HG03457 (cell line): ENCODE measurements at regions not wholly inside any gene's neighbourhood (a gene's known extent, or its start where the extent isn't known, plus 50 kb on each side); places are given as distances from the start of the nearest gene placed in this dataset.

ENCODE experiments used
- ATAC-seq: cut with Tn5 transposase; IDR thresholded peaks from one replicate; pipeline ENCODE4 v1.9.1; 2021; ENCODE audit warnings: moderate number of reproducible peaks; ENCODE audit not compliant: unreplicated experiment

DNA sequence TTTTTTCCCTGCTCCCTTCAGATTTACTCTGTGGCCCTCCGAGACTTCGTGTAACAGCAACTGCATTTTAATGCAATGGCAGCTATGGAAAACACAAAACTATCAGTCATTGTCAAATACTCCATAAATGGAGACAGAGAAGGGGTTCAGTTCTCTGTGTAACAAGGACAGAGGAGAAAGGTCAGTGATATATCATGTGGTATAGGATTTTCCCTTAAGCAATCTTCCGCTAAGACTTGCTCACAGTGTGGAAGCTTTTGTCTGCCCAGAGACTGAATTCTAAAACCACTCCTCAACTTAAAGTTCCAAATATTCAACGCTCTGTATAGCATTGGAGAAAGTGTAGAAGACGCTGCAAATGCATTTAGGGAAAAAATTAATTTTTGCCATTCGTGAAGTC is 111.3 kb upstream of the EDNRB start:
- ATAC-seq, result no peak

GRCh38 chr13:78028960-78029359 is 110.3 kb upstream of the EDNRB start:
- no peak for ATAC-seq

DNA sequence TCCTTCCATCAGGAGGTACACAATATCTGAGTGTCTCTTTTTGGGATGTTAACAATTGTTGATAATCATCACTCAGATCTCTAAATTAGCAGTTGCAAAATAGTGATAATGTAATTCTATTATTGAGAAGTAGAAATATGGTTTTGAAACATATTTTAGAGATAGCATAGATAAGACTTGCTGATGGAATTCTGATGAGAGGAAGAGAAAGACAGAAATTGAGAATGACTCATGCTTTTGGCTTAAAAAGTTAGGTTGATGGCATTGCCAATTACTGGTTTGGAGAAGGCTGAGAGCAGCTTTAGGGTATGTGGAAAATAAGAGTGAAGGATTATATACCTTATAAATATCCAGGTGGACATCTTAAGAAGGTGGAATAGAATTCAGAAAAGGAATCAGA is 106.4 kb upstream of the EDNRB start:
- no peak for ATAC-seq

GRCh38 chr13:78022164-78022877 is 103.7 kb upstream of the EDNRB start:
- peak; percentile 100 for ATAC-seq

DNA sequence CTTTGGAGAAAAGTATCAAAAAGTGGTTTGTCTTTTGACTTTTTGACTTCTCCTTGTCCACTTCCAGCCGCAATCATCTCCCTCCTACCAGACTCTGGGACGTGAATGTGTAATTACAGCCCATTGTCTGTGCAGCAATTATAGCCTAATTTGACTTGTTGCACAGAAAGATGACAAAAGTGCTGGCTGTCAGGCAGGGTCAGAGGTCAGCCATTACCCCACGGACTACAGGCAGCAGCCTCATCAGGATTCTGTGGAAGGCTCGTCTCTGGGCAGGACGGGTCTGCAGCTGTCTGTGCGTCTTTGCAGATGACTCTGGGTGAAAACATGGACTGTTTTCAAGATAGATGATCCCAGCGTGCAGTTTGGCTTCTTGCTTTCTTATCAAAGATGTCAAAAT is 102.2 kb upstream of the EDNRB start:
- ATAC-seq, result no peak

DNA sequence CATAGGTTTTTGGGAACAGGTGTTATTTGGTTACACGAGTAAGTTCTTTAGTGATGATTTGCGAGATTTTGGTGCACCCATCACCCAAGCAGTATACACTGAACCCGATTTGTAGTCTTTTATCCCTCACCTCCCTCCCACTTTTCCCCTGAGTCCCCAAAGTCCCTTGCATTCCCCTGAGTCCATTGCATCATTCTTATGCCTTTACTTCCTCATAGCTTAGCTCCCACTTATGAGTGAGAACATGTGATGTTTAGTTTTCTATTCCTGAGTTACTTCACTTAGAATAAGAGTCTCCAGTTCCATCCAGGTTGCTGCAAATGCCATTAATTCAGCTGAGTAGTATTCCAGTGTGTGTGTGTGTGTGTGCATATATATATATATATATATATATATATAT is 97.2 kb upstream of the EDNRB start:
- ATAC-seq, result no peak

GRCh38 chr13:78012046-78012445 is 93.4 kb upstream of the EDNRB start:
- ATAC-seq, result no peak

DNA sequence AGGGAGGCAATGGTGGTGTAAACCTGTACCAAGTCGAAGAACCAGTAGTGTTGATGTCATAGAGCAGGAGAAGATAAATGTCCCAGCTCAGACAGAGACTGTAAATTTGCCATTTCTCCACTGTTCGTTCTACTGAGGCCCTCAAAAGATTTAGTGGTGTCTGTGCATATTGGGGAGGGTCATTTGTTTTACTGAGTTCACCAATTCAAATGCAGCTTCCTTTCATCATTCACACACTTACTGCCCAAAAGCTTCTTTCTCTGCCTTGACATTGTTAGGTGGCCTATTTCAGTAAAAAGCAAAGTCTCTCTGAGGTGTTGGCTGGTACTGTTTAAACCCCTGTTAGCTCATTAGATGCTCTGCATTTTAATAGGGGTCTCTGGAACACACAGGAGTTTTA is 86.2 kb upstream of the EDNRB start:
- ATAC-seq, result no peak

- ATAC-seq, result no peak
Observed at GRCh38 chr13:77999746-78000145, 81.1 kb upstream of the EDNRB start.

- no peak for ATAC-seq
Observed at GRCh38 chr13:77994166-77994565, 75.5 kb upstream of the EDNRB start.

GRCh38 chr13:77991003-77991402 is 72.4 kb upstream of the EDNRB start:
- no peak for ATAC-seq

DNA sequence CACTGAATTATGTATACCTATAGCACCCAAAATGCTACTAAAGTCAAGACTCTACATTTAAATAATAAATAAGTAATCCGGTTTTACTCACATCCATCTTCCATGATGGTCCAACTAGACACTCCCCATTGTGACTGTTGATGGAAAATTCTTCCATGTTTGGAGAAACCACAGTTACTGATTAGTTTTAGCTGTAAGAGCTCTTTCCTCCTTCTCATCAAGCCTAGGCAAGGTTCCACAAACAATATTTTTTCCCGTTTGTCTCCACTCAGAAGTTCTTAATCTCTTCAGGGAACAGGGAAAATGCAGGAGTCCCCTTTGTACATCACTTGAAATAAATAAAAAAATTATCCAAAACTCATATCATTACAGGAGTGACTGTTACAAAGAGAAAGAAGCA is 70.7 kb upstream of the EDNRB start:
- ATAC-seq, result no peak

DNA sequence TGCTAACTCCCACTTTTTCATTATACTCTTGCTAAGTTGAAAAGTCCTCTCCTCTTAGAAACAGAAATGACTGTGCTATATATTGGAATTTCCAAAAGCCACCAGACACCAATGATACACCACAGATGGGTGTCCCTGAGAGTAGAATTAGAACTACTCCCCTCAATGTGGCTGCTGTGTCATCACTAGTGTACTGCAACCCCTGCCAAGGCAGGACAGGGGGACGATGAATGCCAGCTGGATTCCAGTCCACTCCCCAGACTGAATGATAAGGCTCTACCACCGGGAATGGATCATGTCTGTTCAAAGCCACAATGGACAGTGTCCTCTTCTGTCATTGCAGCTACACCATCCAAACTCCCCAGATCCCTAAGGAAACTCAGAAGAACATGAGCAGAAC is 69.7 kb upstream of the EDNRB start:
- ATAC-seq, result no peak

GRCh38 chr13:77986713-77987112 is 68.1 kb upstream of the EDNRB start:
- ATAC-seq, result no peak

DNA sequence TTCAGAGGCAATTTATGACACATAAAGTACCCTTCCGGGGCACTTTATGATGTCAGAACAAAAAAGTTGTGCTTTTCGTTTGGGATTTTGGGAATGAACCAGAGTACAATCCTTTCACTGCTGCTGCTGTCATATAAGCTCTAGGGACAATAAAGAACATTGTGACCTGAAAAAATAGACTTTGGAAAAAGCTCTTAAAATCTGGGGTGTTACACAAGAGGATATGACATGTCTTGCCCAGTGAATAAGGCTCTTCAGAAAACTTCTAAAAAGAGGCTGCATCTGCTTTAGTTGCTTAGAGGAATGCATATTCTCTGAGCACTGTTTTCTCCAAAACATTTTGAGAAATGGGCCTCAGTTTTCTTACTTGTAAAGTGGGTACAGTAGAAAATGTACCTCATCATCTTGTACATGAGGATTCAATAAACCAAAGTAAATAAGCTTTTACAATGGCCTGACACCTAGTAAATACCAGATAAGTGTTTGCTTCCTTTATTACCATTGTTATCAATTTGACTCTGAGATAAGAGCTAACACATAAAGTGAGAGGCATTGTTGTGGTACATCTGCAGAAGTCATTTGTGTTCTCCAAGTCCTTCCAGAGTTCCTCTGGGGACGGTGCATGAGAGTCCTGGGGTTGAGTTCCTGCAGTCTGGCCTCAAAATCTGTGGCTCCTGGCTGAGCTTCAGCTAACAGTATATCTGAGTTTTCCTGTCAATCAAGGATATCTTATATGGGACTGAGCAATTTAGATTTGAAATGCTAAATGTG is 67.4 kb upstream of the EDNRB start:
- ATAC-seq, result no peak

- no peak for ATAC-seq
Observed at GRCh38 chr13:77981281-77981881, 62.8 kb upstream of the EDNRB start.

- ATAC-seq, result no peak
Observed at GRCh38 chr13:77980592-77980991, 62.0 kb upstream of the EDNRB start.

DNA sequence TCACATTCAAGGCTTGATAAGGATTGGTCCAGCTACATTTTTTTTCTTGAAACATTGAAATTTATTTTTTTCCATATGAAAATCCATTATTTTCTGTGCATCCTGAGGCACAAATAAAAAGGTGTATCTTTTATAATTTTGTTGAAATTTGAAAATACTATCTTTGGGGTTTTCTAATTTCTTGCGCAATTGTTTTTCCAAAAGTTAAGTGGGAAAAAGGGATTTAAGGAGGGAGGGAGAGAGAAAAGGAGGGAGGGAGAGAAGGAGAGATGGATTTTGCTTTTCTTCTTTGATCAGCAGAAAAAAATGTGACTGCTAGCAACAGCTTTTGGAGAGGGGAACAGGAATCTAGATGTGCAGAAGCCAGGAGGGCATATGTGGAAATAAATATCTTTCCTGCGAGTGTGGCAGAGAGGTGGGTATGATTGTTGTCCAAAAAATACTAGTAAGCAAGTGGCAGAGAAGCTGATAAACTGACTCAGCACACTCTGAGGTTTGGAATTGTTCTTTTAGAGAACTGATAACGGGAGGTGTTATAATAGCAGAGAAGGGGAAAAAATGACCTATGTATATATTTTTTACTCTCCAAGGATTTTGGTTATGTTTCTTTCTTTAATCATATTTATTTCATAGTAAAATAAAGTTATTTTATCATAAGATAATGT is 61.2 kb upstream of the EDNRB start:
- ATAC-seq, result no peak

DNA sequence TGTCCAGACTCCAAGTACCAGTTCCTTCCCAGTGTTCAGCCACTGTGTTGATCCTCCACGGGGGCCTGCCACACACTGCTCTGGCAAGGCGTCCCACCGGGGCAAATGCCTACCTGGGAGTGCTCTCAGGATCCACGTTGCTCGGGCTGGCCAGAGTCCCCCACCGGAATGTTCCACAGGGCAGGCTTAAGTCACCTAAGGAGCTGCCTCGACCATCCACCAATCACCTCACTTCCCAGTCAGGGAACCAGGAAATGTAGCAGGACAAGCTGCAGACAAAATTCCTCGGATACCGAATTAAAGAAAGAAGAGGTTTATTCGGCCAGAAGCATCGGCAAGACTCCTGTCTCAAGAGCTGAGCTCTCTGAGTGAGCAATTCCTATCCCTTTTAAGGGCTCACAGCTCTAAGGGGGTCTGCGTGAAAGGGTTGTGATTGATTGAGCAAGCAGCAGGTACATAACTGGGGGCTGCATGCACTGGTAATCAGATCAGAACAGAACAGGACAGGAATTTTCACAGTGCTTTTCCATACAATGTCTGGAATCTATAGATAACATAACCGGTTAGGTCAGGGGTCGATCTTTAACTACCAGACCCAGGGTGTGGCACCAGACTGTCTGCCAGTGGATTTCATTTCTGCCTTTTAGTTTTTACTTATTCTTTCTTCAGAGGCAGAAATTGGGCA is 56.9 kb upstream of the EDNRB start:
- no peak for ATAC-seq

GRCh38 chr13:77969299-77969698 is 50.7 kb upstream of the EDNRB start:
- no peak for ATAC-seq
